Neural progenitor cell (in vitro differentiated cells): ENCODE measurements at regions not wholly inside any gene's neighbourhood (a gene's known extent, or its start where the extent isn't known, plus 50 kb on each side); places are given as distances from the start of the nearest gene placed in this dataset.

Experiments used
- DNase-seq: peaks from one replicate; pipeline ENCODE4 v3.0.0-alpha.2; 2016; ENCODE audit warnings: low spot score
- H2AFZ ChIP-seq: fragments of 200-600 bp; sonication (generic); replicated peaks from 2 replicates; pipeline ENCODE4 v1.6.1; 2016; ENCODE audit warnings: antibody characterized with exemption
- H3F3A ChIP-seq: fragments of 200-600 bp; sonication (generic); 2 replicates; pipeline ENCODE4 v1.6.1; 2016; ENCODE audit warnings: antibody characterized with exemption, low read depth
- H3K27ac ChIP-seq: fragments of 200-600 bp; sonication (generic); 2 replicates; pipeline ENCODE4 v1.5.1; 2016; ENCODE audit warnings: mild to moderate bottlenecking
- H3K27me3 ChIP-seq: fragments of 200-600 bp; sonication (generic); 2 replicates; pipeline ENCODE4 v1.6.1; 2016; ENCODE audit warnings: mild to moderate bottlenecking, moderate library complexity
- H3K36me3 ChIP-seq: fragments of 200-600 bp; sonication (generic); 2 replicates; pipeline ENCODE4 v1.5.1; 2016
- H3K4me1 ChIP-seq: fragments of 200-600 bp; sonication (generic); 2 replicates; pipeline ENCODE4 v1.6.1; 2016; ENCODE audit warnings: mixed run types
- H3K4me2 ChIP-seq: fragments of 200-600 bp; sonication (generic); 2 replicates; pipeline ENCODE4 v1.6.1; 2016
- H3K4me3 ChIP-seq: fragments of 200-600 bp; sonication (generic); 2 replicates; pipeline ENCODE4 v1.5.1; 2016
- H3K79me2 ChIP-seq: fragments of 200-600 bp; sonication (generic); 2 replicates; pipeline ENCODE4 v1.6.1; 2016; ENCODE audit warnings: low read depth
- H3K9ac ChIP-seq: fragments of 200-600 bp; sonication (generic); 2 replicates; pipeline ENCODE4 v1.6.1; 2016
- H3K9me3 ChIP-seq: fragments of 200-600 bp; sonication (generic); 2 replicates; pipeline ENCODE4 v1.5.1; 2016; ENCODE audit warnings: low read depth
- H4K20me1 ChIP-seq: fragments of 200-600 bp; sonication (generic); 2 replicates; pipeline ENCODE4 v1.6.1; 2016; ENCODE audit warnings: low read depth
- H3K27ac Mint-ChIP-seq: 3 replicates; pipeline ENCODE4 v1.8.0; 2021; ENCODE audit warnings: mixed read lengths
- H3K27me3 Mint-ChIP-seq: 2 replicates; pipeline ENCODE4 v1.8.0; 2022; ENCODE audit warnings: low read depth, mild to moderate bottlenecking, inconsistent platforms, moderate library complexity, mixed read lengths; ENCODE audit not compliant: insufficient read depth
- H3K36me3 Mint-ChIP-seq: 3 replicates; pipeline ENCODE4 v1.8.0; 2021; ENCODE audit warnings: mixed read lengths
- H3K4me1 Mint-ChIP-seq: 3 replicates; pipeline ENCODE4 v1.8.0; 2021; ENCODE audit warnings: mixed read lengths
- H3K4me3 Mint-ChIP-seq: 3 replicates; pipeline ENCODE4 v1.8.0; 2021; ENCODE audit warnings: mild to moderate bottlenecking, moderate library complexity, mixed read lengths
- H3K9me3 Mint-ChIP-seq: 3 replicates; pipeline ENCODE4 v1.8.0; 2020; ENCODE audit warnings: mixed read lengths
- EZH2 ChIP-seq: fragments of 200-600 bp; sonication (generic); IDR thresholded peaks from 2 replicates; pipeline ENCODE4 v1.6.1; 2017; ENCODE audit warnings: antibody characterized with exemption, mild to moderate bottlenecking, moderate library complexity
- EZH2phosphoT487 ChIP-seq: fragments of 200-600 bp; sonication (generic); IDR thresholded peaks from 2 replicates; pipeline ENCODE4 v1.6.1; 2017; ENCODE audit warnings: antibody characterized with exemption
- TF ChIP-seq, protein P1 (sequence below): fragments of 200-600 bp; sonication (generic); IDR thresholded peaks from 2 replicates; pipeline ENCODE4 v1.5.1; 2017; ENCODE audit warnings: antibody characterized with exemption, mild to moderate bottlenecking

DNA sequence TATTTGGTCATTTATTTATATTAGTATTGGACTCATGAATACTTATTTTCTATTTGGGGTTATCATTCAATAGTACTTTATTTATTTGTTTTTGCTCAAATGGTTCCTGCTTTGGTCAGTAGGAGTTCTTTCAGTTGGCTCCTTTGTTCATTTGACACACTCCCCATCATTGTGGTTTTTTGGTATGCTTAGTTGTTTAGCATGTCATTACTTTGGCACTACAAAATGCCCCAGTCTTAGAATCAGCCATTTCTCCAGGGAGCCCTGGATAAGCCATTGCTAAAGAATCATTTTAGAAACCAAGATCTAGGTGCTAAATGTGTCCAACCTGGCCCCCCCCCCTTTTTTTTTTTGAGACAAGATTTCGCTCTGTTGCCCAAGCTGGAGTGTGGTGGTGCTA lies 61.7 kb upstream of the MRPS6 start:
- Mint-ChIP-seq H3K9me3 (peaks cover 53% of the 10 kb centered on the region), H3K4me1 (peaks cover 4% of the 10 kb centered on the region), H3K27ac (no peak overlapping the region), H3K4me3 (no peak overlapping the region), H3K36me3 (peaks cover 3% of the 10 kb centered on the region), H3K27me3 (no peaks in the 10 kb centered on the region)
- H2AFZ ChIP-seq: no peak overlapping the region
- no peak for TF ChIP-seq EZH2phosphoT487
- no peak for TF ChIP-seq EZH2
- TF ChIP-seq, protein P1, sequence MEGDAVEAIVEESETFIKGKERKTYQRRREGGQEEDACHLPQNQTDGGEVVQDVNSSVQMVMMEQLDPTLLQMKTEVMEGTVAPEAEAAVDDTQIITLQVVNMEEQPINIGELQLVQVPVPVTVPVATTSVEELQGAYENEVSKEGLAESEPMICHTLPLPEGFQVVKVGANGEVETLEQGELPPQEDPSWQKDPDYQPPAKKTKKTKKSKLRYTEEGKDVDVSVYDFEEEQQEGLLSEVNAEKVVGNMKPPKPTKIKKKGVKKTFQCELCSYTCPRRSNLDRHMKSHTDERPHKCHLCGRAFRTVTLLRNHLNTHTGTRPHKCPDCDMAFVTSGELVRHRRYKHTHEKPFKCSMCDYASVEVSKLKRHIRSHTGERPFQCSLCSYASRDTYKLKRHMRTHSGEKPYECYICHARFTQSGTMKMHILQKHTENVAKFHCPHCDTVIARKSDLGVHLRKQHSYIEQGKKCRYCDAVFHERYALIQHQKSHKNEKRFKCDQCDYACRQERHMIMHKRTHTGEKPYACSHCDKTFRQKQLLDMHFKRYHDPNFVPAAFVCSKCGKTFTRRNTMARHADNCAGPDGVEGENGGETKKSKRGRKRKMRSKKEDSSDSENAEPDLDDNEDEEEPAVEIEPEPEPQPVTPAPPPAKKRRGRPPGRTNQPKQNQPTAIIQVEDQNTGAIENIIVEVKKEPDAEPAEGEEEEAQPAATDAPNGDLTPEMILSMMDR: no peak
- no peaks in the 10 kb centered on the region for H3K79me2 ChIP-seq
- no peaks in the 10 kb centered on the region for H3F3A ChIP-seq
- H3K27me3 ChIP-seq: no peaks in the 10 kb centered on the region
- no peaks in the 10 kb centered on the region for H3K9me3 ChIP-seq
- no peaks in the 10 kb centered on the region for H3K4me1 ChIP-seq
- DNase-seq: no peak
- no peaks in the 10 kb centered on the region for H3K36me3 ChIP-seq
- H3K4me3 ChIP-seq: no peak overlapping the region
- H3K27ac ChIP-seq: no peak overlapping the region
- no peak overlapping the region for H3K4me2 ChIP-seq
- no peak overlapping the region for H3K9ac ChIP-seq
- no peaks in the 10 kb centered on the region for H4K20me1 ChIP-seq

DNA sequence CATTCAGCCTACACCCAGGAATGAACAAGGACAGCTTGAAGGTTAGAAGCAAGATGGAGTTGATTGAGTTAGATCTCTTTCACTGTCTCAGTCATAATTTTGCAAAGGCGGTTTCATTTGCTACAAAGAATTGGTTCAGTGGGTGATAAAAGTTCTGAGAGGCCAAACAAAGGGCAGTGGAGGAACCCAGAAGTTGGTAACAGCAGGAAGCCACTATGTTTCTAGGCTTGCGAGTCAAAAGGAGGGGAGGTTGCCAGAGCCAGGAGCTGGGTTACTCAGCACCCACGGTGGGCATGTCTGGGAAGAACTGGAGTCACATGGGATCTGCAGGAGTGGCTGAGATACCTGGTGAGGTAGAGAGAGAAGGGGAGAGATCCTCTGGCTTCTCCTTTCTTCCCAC lies 64.2 kb upstream of the MRPS6 start:
- H3K27me3 ChIP-seq: no peaks in the 10 kb centered on the region
- H3K4me2 ChIP-seq: no peak overlapping the region
- no peaks in the 10 kb centered on the region for H3K27me3 Mint-ChIP-seq
- DNase-seq: no peak
- H3K36me3 ChIP-seq: no peaks in the 10 kb centered on the region
- TF ChIP-seq EZH2 (no peak), EZH2phosphoT487 (no peak)
- TF ChIP-seq, protein P1: no peak
- no peak overlapping the region for H3K4me3 ChIP-seq
- H3K9me3 ChIP-seq: no peaks in the 10 kb centered on the region
- peaks cover 3% of the 10 kb centered on the region for H3K36me3 Mint-ChIP-seq
- no peaks in the 10 kb centered on the region for H4K20me1 ChIP-seq
- H3K27ac ChIP-seq: no peak overlapping the region
- no peaks in the 10 kb centered on the region for H3K79me2 ChIP-seq
- H3K9ac ChIP-seq: no peak overlapping the region
- no peak overlapping the region for H3K4me3 Mint-ChIP-seq
- no peaks in the 10 kb centered on the region for H3K4me1 ChIP-seq
- no peak overlapping the region for H2AFZ ChIP-seq
- H3K4me1 Mint-ChIP-seq: peaks cover 4% of the 10 kb centered on the region
- H3K27ac Mint-ChIP-seq: peak overlapping the region; percentile 24
- peaks cover 44% of the 10 kb centered on the region for H3K9me3 Mint-ChIP-seq
- no peaks in the 10 kb centered on the region for H3F3A ChIP-seq

DNA sequence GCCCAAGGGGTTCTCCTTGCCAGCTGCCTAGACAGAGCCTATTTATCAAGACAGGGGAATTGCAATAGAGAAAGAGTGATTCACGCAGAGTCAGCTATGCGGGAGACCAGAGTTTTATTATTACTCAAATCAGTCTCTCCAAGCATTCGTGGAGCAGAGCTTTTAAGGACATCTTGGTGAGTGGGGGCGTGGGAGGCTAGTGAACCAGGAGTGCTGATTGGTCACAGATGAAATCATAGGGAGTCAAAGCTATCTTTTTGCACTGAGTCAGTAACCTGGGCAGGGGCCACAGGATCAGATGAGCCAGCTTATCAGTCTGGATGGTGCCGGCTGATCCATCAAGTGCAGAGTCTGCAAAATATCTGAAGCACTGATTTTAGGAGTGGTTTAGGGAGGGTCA lies 64.8 kb upstream of the MRPS6 start:
- Mint-ChIP-seq H3K27ac (peak overlapping the region; percentile 44), H3K9me3 (peaks cover 38% of the 10 kb centered on the region), H3K4me1 (peaks cover 4% of the 10 kb centered on the region), H3K36me3 (peaks cover 3% of the 10 kb centered on the region), H3K27me3 (no peaks in the 10 kb centered on the region), H3K4me3 (no peak overlapping the region)
- DNase-seq: no peak
- no peaks in the 10 kb centered on the region for H3K79me2 ChIP-seq
- no peak for TF ChIP-seq EZH2phosphoT487
- TF ChIP-seq, protein P1: no peak
- no peak for TF ChIP-seq EZH2
- no peaks in the 10 kb centered on the region for H3K9me3 ChIP-seq
- H3K27me3 ChIP-seq: no peaks in the 10 kb centered on the region
- H4K20me1 ChIP-seq: no peaks in the 10 kb centered on the region
- no peak overlapping the region for H3K4me3 ChIP-seq
- no peak overlapping the region for H3K27ac ChIP-seq
- H3K4me1 ChIP-seq: no peaks in the 10 kb centered on the region
- H3F3A ChIP-seq: no peaks in the 10 kb centered on the region
- H2AFZ ChIP-seq: no peak overlapping the region
- H3K9ac ChIP-seq: no peak overlapping the region
- no peak overlapping the region for H3K4me2 ChIP-seq
- H3K36me3 ChIP-seq: no peaks in the 10 kb centered on the region
